Gastroesophageal sphincter (tissue), 4 donors: ENCODE measurements at regions not wholly inside any gene's neighbourhood (a gene's known extent, or its start where the extent isn't known, plus 50 kb on each side); places are given as distances from the start of the nearest gene placed in this dataset.

Source experiments
- ATAC-seq: fragments of 150-250 bp; one replicate; pipeline ENCODE4 v1.9.1; 2016; ENCODE audit warnings: mild to moderate bottlenecking, moderate library complexity
- H3K27ac ChIP-seq, 4 donors: fragments of 200-600 bp; sonication (generic) in 3 of 4; 1 replicate in 3 of 4; 2 replicates in 1 of 4; pipeline ENCODE4 v1.5.1; 2016 to 2019
- H3K27me3 ChIP-seq: fragments of 200-600 bp; sonication (generic); one replicate; pipeline ENCODE4 v1.5.1; 2019
- H3K36me3 ChIP-seq, 2 donors: fragments of 200-600 bp; sonication (generic); one replicate each; pipeline ENCODE4 v1.5.1; 2019; ENCODE audit warnings: control low read depth in 1 of 2
- H3K4me1 ChIP-seq, 3 donors: fragments of 200-600 bp; sonication (generic); 1 replicate in 2 of 3; 2 replicates in 1 of 3; pipeline ENCODE4 v1.5.1; 2016 to 2019; ENCODE audit warnings: control low read depth in 2 of 3
- H3K4me3 ChIP-seq, 2 donors: fragments of 200-600 bp; sonication (generic); one replicate each; pipeline ENCODE4 v1.5.1; 2019; ENCODE audit warnings: mild to moderate bottlenecking in 1 of 2, moderate library complexity in 1 of 2
- H3K9me3 ChIP-seq, 3 donors: fragments of 200-600 bp; sonication (generic); one replicate each; pipeline ENCODE4 v1.5.1; 2017 to 2019; ENCODE audit warnings: control low read depth in 2 of 3
- EP300 ChIP-seq: sonication (generic); formaldehyde crosslinking; IDR thresholded peaks from one replicate; pipeline ENCODE4 v1.6.1; 2017; ENCODE audit warnings: antibody characterized with exemption, mild to moderate bottlenecking
- POLR2A ChIP-seq, 2 donors: fragments of 450-650 bp; IDR thresholded peaks; one replicate each; pipeline ENCODE4 v1.6.1; 2017; ENCODE audit warnings: antibody characterized with exemption in 2 of 2, mild to moderate bottlenecking in 2 of 2, moderate library complexity in 1 of 2
- POLR2AphosphoS5 ChIP-seq: sonication (generic); formaldehyde crosslinking; IDR thresholded peaks from one replicate; pipeline ENCODE4 v1.6.1; 2017; ENCODE audit warnings: antibody characterized with exemption
- WGBS, 2 donors: methylation state at CpG; one replicate each; pipeline ENCODE4 v1.1.5; 2018; ENCODE audit warnings: low coverage in 1 of 2; 5-methylcytosine and 5-hydroxymethylcytosine counted together
- TF ChIP-seq, protein P1 (sequence below), 4 experiments: fragments of 200-600 bp in 2 of 4; fragments of 450-650 bp in 2 of 4; sonication (generic) in 1 of 4; IDR thresholded peaks; one replicate each; pipeline ENCODE4 v1.5.1; 2017 to 2019; ENCODE audit warnings: antibody characterized with exemption in 4 of 4, mild to moderate bottlenecking in 2 of 4, moderate library complexity in 2 of 4

DNA sequence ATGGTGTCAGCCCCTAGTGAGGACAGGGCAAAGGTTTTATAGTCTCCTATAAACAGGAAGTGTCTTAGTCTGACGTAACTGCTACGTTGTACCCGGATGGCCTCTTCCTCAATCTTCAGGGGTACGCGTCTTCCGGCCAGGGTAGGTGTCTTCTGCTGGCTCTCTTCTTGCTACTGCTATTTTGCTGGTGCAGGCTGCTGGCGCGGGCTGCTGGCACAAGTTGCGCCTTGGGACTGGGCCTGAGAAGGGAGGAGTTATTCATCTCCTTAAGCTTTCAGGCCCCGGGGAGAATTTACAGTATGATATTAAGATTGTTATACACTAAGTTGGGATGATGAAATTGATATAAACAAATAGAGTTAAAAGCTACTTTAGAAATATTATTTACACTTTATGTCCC, 74.4 kb downstream of the HDGFL1 start:
- no peak for TF ChIP-seq POLR2AphosphoS5
- TF ChIP-seq EP300: no peak
- TF ChIP-seq, protein P1, sequence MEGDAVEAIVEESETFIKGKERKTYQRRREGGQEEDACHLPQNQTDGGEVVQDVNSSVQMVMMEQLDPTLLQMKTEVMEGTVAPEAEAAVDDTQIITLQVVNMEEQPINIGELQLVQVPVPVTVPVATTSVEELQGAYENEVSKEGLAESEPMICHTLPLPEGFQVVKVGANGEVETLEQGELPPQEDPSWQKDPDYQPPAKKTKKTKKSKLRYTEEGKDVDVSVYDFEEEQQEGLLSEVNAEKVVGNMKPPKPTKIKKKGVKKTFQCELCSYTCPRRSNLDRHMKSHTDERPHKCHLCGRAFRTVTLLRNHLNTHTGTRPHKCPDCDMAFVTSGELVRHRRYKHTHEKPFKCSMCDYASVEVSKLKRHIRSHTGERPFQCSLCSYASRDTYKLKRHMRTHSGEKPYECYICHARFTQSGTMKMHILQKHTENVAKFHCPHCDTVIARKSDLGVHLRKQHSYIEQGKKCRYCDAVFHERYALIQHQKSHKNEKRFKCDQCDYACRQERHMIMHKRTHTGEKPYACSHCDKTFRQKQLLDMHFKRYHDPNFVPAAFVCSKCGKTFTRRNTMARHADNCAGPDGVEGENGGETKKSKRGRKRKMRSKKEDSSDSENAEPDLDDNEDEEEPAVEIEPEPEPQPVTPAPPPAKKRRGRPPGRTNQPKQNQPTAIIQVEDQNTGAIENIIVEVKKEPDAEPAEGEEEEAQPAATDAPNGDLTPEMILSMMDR (IDR thresholded peaks at IDR 0.05): no peak
- no peak for TF ChIP-seq POLR2A (IDR thresholded peaks at IDR 0.05)
- no peaks in the 10 kb centered on the region for H3K4me1 ChIP-seq
- no peaks in the 10 kb centered on the region for H3K27me3 ChIP-seq
- no peak overlapping the region for H3K27ac ChIP-seq
- ATAC-seq: no peak
- H3K36me3 ChIP-seq: no peaks in the 10 kb centered on the region
- H3K9me3 ChIP-seq: no peaks in the 10 kb centered on the region
- H3K4me3 ChIP-seq: no peak overlapping the region
- WGBS, 2 donors: 22 to 42% methylated on average over 3 to 8 of the region's 10 CpGs

DNA sequence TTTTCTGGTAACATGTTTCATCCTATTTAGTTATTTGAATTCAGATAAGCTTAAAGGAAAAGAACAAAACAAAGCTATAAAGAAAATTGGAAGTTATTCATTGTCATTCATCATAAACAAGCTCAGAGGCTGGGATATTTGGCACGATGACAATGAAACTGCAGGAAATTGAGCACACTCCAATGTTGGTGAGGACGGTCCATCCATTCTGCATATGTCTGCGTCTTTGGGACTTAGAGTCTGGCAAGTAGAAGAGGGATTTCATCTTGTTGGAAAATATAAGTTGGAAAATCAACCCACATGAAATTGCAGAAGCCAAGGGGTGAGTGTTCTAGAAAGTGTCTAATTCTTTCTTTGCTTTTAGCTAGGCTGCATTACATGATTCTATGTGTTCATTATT, 78.4 kb downstream of the HDGFL1 start:
- Histone ChIP-seq H3K27me3 (no peaks in the 10 kb centered on the region), H3K36me3 (no peaks in the 10 kb centered on the region), H3K9me3 (no peaks in the 10 kb centered on the region), H3K4me3 (no peak overlapping the region), H3K4me1 (no peaks in the 10 kb centered on the region), H3K27ac (no peak overlapping the region)
- TF ChIP-seq EP300: no peak
- TF ChIP-seq POLR2AphosphoS5: no peak
- TF ChIP-seq POLR2A (IDR thresholded peaks at IDR 0.05): no peak
- TF ChIP-seq, protein P1 (IDR thresholded peaks at IDR 0.05): no peak
- 61% methylated on average over 3 of the region's 3 CpGs for WGBS, 2 donors
- no peak for ATAC-seq

DNA sequence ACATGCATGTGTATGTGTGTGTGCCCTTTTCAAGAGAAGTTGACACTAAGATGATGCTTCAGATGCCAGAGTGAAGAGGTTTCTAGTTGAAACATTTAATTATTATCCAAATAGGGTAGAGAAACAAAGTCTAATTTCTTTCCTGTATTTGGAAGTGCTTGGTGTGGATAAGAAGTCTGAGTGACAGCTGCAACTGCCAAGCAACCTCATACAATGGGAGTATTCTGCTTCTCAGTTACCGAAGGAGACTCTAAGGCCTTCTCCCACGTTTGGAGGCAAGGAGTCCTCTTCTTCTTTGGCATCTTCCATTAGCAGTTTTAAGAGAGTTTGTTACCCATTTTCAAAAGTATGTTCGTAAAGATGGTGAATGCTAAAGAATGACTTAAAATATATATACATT, 82.4 kb downstream of the HDGFL1 start:
- whole genome bisulfite sequencing, 2 donors: 74 to 92% methylated on average over 3 of the region's 3 CpGs
- no peak for ATAC-seq

DNA sequence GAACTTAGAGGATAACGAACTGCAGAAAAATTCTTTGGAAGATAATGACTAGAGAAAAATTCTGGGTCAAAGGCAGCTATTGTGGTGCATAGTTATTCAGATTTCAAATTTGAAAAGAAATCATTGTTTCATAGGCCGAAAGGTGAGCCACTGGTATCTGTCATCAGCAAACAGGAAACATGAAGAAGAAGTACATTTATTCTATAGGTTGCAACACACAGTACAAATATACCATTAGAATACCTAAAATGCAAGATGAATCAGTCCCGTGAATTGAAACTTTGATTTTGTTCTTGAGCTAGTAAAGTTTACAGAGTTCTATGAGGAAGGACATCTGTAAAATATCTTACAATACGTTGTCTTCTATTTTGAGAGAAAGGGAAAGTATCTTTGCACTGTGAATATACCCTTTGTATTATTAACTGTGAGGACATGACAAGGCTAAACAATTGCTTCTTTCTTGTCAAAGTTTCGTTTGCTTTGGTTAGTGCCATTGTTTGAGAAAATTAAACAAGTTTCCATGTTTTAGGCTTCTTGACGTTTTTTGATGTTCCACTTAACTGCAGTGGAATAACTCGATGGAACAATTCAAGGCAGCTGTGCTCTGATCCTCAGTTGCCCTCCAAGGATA, 84.7 kb downstream of the HDGFL1 start:
- ATAC-seq: no peak
- Histone ChIP-seq H3K4me1 (peaks cover 0 to 17% (median 0%) of the 10 kb centered on the region in 3 donors), H3K27me3 (no peaks in the 10 kb centered on the region), H3K27ac (no peak overlapping the region), H3K9me3 (no peaks in the 10 kb centered on the region), H3K36me3 (no peaks in the 10 kb centered on the region), H3K4me3 (no peak overlapping the region)
- 14 to 53% methylated on average over 7 of the region's 7 CpGs for WGBS, 2 donors
- TF ChIP-seq, protein P1 (IDR thresholded peaks at IDR 0.05): no peak
- no peak for TF ChIP-seq POLR2AphosphoS5
- no peak for TF ChIP-seq POLR2A (IDR thresholded peaks at IDR 0.05)

More for the DNA sequence above, 82.4 kb downstream of the HDGFL1 start:
- H3K4me1 ChIP-seq: peaks cover 0 to 4% (median 0%) of the 10 kb centered on the region in 3 donors
- no peak overlapping the region for H3K4me3 ChIP-seq
- H3K36me3 ChIP-seq: no peaks in the 10 kb centered on the region
- TF ChIP-seq EP300 (no peak), POLR2AphosphoS5 (no peak), POLR2A (IDR thresholded peaks at IDR 0.05) (no peak)
- TF ChIP-seq, protein P1 (IDR thresholded peaks at IDR 0.05): no peak
- H3K27me3 ChIP-seq: no peaks in the 10 kb centered on the region
- H3K9me3 ChIP-seq: no peaks in the 10 kb centered on the region
- H3K27ac ChIP-seq: no peak overlapping the region

DNA sequence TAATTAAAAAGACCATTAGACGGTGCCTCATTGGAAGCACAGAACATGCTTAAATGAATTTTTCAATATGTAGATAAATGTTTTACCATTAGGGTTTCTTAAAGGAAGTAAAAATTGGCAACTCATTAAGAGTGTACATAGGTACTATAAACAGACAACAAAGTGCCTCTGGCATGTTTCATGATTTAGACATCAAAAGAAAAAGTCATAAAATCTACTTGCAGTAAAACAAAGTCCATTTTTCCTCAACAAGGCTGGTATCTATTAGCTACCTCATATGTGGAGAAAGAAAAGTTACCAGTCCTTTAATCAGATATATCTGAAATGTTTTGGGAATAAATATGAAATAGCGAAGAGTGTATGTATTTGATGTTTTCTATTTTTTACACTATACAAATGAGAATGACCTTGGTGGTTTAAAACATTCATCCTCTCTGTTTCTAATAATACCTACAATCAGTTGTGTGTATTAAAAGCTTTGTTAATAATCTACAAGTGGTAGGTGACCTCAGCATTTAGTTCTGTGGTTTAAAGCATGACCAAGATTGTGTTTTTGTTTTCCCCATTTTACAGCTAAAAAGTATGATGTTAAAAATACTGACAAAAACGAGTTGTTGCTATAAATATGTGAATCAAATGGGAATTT, 87.5 kb downstream of the HDGFL1 start:
- TF ChIP-seq POLR2A (IDR thresholded peaks at IDR 0.05): no peak
- no peaks in the 10 kb centered on the region for H3K27me3 ChIP-seq
- H3K27ac ChIP-seq: no peak overlapping the region
- peaks cover 0 to 17% (median 0%) of the 10 kb centered on the region in 3 donors for H3K4me1 ChIP-seq
- WGBS, 2 donors: 56 to 67% methylated on average over 3 of the region's 3 CpGs
- no peaks in the 10 kb centered on the region for H3K36me3 ChIP-seq
- no peak overlapping the region for H3K4me3 ChIP-seq
- no peaks in the 10 kb centered on the region for H3K9me3 ChIP-seq
- no peak for ATAC-seq
